Central memory CD8-positive, alpha-beta T cell (primary cell): ENCODE measurements at regions not wholly inside any gene's neighbourhood (a gene's known extent, or its start where the extent isn't known, plus 50 kb on each side); places are given as distances from the start of the nearest gene placed in this dataset.

Experiments used
- ATAC-seq: fragments of 150-1000 bp; cut with Tn5 transposase; replicated peaks from 2 replicates; pipeline ENCODE4 v1.10.0; 2022; ENCODE audit warnings: mild to moderate bottlenecking, moderate FRiP score, moderate number of reproducible peaks; ENCODE audit not compliant: poor library complexity, severe bottlenecking; ENCODE audit errors: extremely low read depth
- DNase-seq, 2 donors: peaks; one replicate each; pipeline ENCODE4 v3.0.0; 2021; ENCODE audit warnings: low spot score in 2 of 2
- H3K27ac Mint-ChIP-seq: one replicate; pipeline ENCODE4 v1.8.0; 2022; ENCODE audit warnings: low read depth, mild to moderate bottlenecking, moderate library complexity, mixed read lengths
- H3K27me3 Mint-ChIP-seq: one replicate; pipeline ENCODE4 v1.8.0; 2022; ENCODE audit warnings: mixed read lengths
- H3K36me3 Mint-ChIP-seq: one replicate; pipeline ENCODE4 v1.8.0; 2022; ENCODE audit warnings: mild to moderate bottlenecking, moderate library complexity, mixed read lengths; ENCODE audit not compliant: insufficient read depth
- H3K4me1 Mint-ChIP-seq: one replicate; pipeline ENCODE4 v1.8.0; 2022; ENCODE audit warnings: mixed read lengths
- H3K4me3 Mint-ChIP-seq: one replicate; pipeline ENCODE4 v1.8.0; 2022; ENCODE audit warnings: mild to moderate bottlenecking, moderate library complexity, mixed read lengths
- H3K9me3 Mint-ChIP-seq: one replicate; pipeline ENCODE4 v1.8.0; 2022; ENCODE audit warnings: mixed read lengths

- DNase-seq (no peak), ATAC-seq (no peak)
- Mint-ChIP-seq H3K4me3 (no peak overlapping the region), H3K27ac (no peak overlapping the region), H3K36me3 (no peaks in the 10 kb centered on the region), H3K27me3 (no peaks in the 10 kb centered on the region), H3K4me1 (no peaks in the 10 kb centered on the region), H3K9me3 (no peaks in the 10 kb centered on the region)
Observed at GRCh38 chr17:27233059-27233458, 60.9 kb upstream of the WSB1 start.

GRCh38 chr17:27233776-27234175, 60.1 kb upstream of the WSB1 start:
- H3K9me3 Mint-ChIP-seq = no peaks in the 10 kb centered on the region
- no peaks in the 10 kb centered on the region for H3K27me3 Mint-ChIP-seq
- H3K4me1 Mint-ChIP-seq = no peaks in the 10 kb centered on the region
- DNase-seq = no peak
- no peaks in the 10 kb centered on the region for H3K36me3 Mint-ChIP-seq
- H3K27ac Mint-ChIP-seq = no peak overlapping the region
- no peak overlapping the region for H3K4me3 Mint-ChIP-seq
- no peak for ATAC-seq

GRCh38 chr17:27236717-27237315, 57.1 kb upstream of the WSB1 start:
- H3K27me3 Mint-ChIP-seq = no peaks in the 10 kb centered on the region
- DNase-seq (peak; percentile 49 to 70), ATAC-seq (no peak)
- H3K4me1 Mint-ChIP-seq = no peaks in the 10 kb centered on the region
- H3K9me3 Mint-ChIP-seq = no peaks in the 10 kb centered on the region
- no peak overlapping the region for H3K27ac Mint-ChIP-seq
- no peaks in the 10 kb centered on the region for H3K36me3 Mint-ChIP-seq
- no peak overlapping the region for H3K4me3 Mint-ChIP-seq

- Mint-ChIP-seq H3K27me3 (no peaks in the 10 kb centered on the region), H3K4me3 (no peak overlapping the region), H3K36me3 (no peaks in the 10 kb centered on the region), H3K27ac (peak overlapping the region; percentile 82), H3K9me3 (no peaks in the 10 kb centered on the region), H3K4me1 (no peaks in the 10 kb centered on the region)
- ATAC-seq = no peak
- DNase-seq = no peak
Observed at GRCh38 chr17:27237890-27238289, 56.0 kb upstream of the WSB1 start.

GRCh38 chr17:27239046-27239445, 54.9 kb upstream of the WSB1 start:
- Mint-ChIP-seq H3K4me3 (no peak overlapping the region), H3K27me3 (no peaks in the 10 kb centered on the region), H3K27ac (peak overlapping the region; percentile 82), H3K4me1 (no peaks in the 10 kb centered on the region), H3K36me3 (no peaks in the 10 kb centered on the region), H3K9me3 (no peaks in the 10 kb centered on the region)
- ATAC-seq (no peak), DNase-seq (no peak)

GRCh38 chr17:27239584-27239983, 54.3 kb upstream of the WSB1 start:
- Mint-ChIP-seq H3K4me3 (no peak overlapping the region), H3K27ac (no peak overlapping the region), H3K36me3 (no peaks in the 10 kb centered on the region), H3K4me1 (no peaks in the 10 kb centered on the region), H3K9me3 (no peaks in the 10 kb centered on the region), H3K27me3 (no peaks in the 10 kb centered on the region)
- DNase-seq (no peak), ATAC-seq (no peak)

- H3K27me3 Mint-ChIP-seq = no peaks in the 10 kb centered on the region
- ATAC-seq = no peak
- no peak overlapping the region for H3K4me3 Mint-ChIP-seq
- DNase-seq = no peak
- no peaks in the 10 kb centered on the region for H3K36me3 Mint-ChIP-seq
- peaks cover 6% of the 10 kb centered on the region for H3K4me1 Mint-ChIP-seq
- no peaks in the 10 kb centered on the region for H3K9me3 Mint-ChIP-seq
- no peak overlapping the region for H3K27ac Mint-ChIP-seq
Observed at GRCh38 chr17:27240086-27240801, 53.7 kb upstream of the WSB1 start.

GRCh38 chr17:27240802-27241155, 53.1 kb upstream of the WSB1 start:
- Mint-ChIP-seq H3K27ac (no peak overlapping the region), H3K4me1 (peaks cover 6% of the 10 kb centered on the region), H3K9me3 (no peaks in the 10 kb centered on the region), H3K4me3 (no peak overlapping the region), H3K27me3 (no peaks in the 10 kb centered on the region), H3K36me3 (no peaks in the 10 kb centered on the region)
- DNase-seq = no peak
- no peak for ATAC-seq

GRCh38 chr17:27241346-27241946, 52.5 kb upstream of the WSB1 start:
- no peaks in the 10 kb centered on the region for H3K9me3 Mint-ChIP-seq
- DNase-seq = no peak

GRCh38 chr17:27242951-27243350, 51.0 kb upstream of the WSB1 start:
- DNase-seq (no peak), ATAC-seq (no peak)
- no peaks in the 10 kb centered on the region for H3K27me3 Mint-ChIP-seq
- peaks cover 6% of the 10 kb centered on the region for H3K4me1 Mint-ChIP-seq
- no peaks in the 10 kb centered on the region for H3K36me3 Mint-ChIP-seq
- no peaks in the 10 kb centered on the region for H3K9me3 Mint-ChIP-seq
- H3K27ac Mint-ChIP-seq = no peak overlapping the region
- no peak overlapping the region for H3K4me3 Mint-ChIP-seq

More at GRCh38 chr17:27241346-27241946, 52.5 kb upstream of the WSB1 start:
- Mint-ChIP-seq H3K36me3 (no peaks in the 10 kb centered on the region), H3K27me3 (no peaks in the 10 kb centered on the region), H3K27ac (no peak overlapping the region), H3K4me3 (no peak overlapping the region), H3K4me1 (peaks cover 6% of the 10 kb centered on the region)
- ATAC-seq = no peak

- Mint-ChIP-seq H3K4me3 (no peak overlapping the region), H3K4me1 (peaks cover 6% of the 10 kb centered on the region), H3K27ac (no peak overlapping the region), H3K36me3 (no peaks in the 10 kb centered on the region), H3K27me3 (peaks cover 10% of the 10 kb centered on the region), H3K9me3 (no peaks in the 10 kb centered on the region)
- DNase-seq = no peak
- no peak for ATAC-seq
Observed at GRCh38 chr17:27244011-27244410, 49.9 kb upstream of the WSB1 start.
